Kidney (tissue), 13 donors: ENCODE measurements at regions not wholly inside any gene's neighbourhood (a gene's known extent, or its start where the extent isn't known, plus 50 kb on each side); places are given as distances from the start of the nearest gene placed in this dataset.

Source experiments
- DNase-seq, 5 donors: peaks; one replicate each; pipeline ENCODE4 v3.0.0-alpha.2; 2013 to 2020
- FAIRE-seq: peaks from 2 replicates; lab custom pipeline; 2012; peaks lifted over from hg19 to GRCh38; lab: Jason Lieb, UNC
- H3K27ac ChIP-seq, 2 donors: one replicate each; pipeline ENCODE4 v1.7.0; 2013; ENCODE audit warnings: low read depth in 2 of 2, low read length in 2 of 2, inconsistent platforms in 1 of 2
- H3K27me3 ChIP-seq: one replicate; pipeline ENCODE4 v1.7.1; 2013; ENCODE audit warnings: low read length, inconsistent platforms; ENCODE audit not compliant: control insufficient read depth, insufficient read depth
- H3K36me3 ChIP-seq, 3 donors: one replicate each; pipeline versions ENCODE4 v1.7.0 to v1.7.1; 2013; ENCODE audit warnings: low read length in 3 of 3, control low read depth in 1 of 3, inconsistent platforms in 1 of 3; ENCODE audit not compliant: insufficient read depth in 3 of 3, control insufficient read depth in 2 of 3
- H3K4me1 ChIP-seq, 3 donors: one replicate each; pipeline versions ENCODE4 v1.7.0 to v1.7.1; 2013; ENCODE audit warnings: low read length in 3 of 3, inconsistent platforms in 1 of 3, low read depth in 1 of 3; ENCODE audit not compliant: control insufficient read depth in 2 of 3, insufficient read depth in 2 of 3
- H3K4me3 ChIP-seq, 3 donors: one replicate each; pipeline versions ENCODE4 v1.7.0 to v1.8.1; 2013; ENCODE audit warnings: low read length in 3 of 3, control low read depth in 1 of 3, inconsistent platforms in 1 of 3
- H3K9ac ChIP-seq, 3 donors: one replicate each; pipeline versions ENCODE4 v1.7.0 to v1.7.1; 2013; ENCODE audit warnings: low read length in 3 of 3, control low read depth in 1 of 3, inconsistent platforms in 1 of 3
- H3K9me3 ChIP-seq, 3 donors: one replicate each; pipeline versions ENCODE4 v1.7.0 to v1.7.1; 2013; ENCODE audit warnings: low read length in 3 of 3, control low read depth in 1 of 3, inconsistent platforms in 1 of 3; ENCODE audit not compliant: control insufficient read depth in 2 of 3, insufficient read depth in 1 of 3
- intact Hi-C: fragments of 100-400 bp; cut with DNase I; formaldehyde crosslinking; loops from one replicate; pipeline ENCODE4 v1.11.1; 2022
- TF ChIP-seq, protein P1 (sequence below): IDR thresholded peaks from 3 replicates; pipeline ENCODE4 v1.5.1; 2012; ENCODE audit warnings: mild to moderate bottlenecking, moderate library complexity, borderline replicate concordance; ENCODE audit not compliant: insufficient read depth; ENCODE audit errors: extremely low read depth
- donor health status: control.
- donor health status: control.
- donor health status: control.
- donor health status: control.
- donor health status: control.
- donor health status: DM: yes; HTN: yes; CAD: no.
- donor health status: Normal renal cell carcinoma (clear cell type).

DNA sequence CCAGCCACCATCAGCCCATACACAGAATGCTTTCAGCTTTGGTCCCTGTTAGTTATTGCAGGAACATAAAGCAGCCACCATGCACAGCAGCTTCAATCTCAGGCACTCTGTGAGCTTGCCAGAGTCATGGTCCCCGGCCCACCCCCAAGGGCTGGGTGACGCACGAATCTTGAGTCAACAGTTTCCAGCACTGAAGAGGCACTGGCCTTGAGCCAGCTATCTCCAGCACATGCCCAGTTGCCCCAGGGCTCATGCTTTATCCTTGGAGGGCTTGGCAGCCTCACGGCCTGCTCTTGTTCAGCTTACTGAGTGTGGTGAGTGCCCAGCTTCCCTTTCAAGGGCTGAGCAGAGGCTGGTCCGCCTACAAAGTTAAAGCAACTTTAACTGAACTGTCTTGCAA, 200.7 kb upstream of the RAB4A start:
- no peaks in the 10 kb centered on the region for H3K36me3 ChIP-seq
- DNase-seq (peak in 1 of 5 donors; percentile 92), FAIRE-seq (no peak)
- H3K27me3 ChIP-seq, result no peaks in the 10 kb centered on the region
- intact Hi-C loops, result no loop called here
- H3K9me3 ChIP-seq, result no peaks in the 10 kb centered on the region
- no peak overlapping the region for H3K27ac ChIP-seq
- TF ChIP-seq, protein P1, sequence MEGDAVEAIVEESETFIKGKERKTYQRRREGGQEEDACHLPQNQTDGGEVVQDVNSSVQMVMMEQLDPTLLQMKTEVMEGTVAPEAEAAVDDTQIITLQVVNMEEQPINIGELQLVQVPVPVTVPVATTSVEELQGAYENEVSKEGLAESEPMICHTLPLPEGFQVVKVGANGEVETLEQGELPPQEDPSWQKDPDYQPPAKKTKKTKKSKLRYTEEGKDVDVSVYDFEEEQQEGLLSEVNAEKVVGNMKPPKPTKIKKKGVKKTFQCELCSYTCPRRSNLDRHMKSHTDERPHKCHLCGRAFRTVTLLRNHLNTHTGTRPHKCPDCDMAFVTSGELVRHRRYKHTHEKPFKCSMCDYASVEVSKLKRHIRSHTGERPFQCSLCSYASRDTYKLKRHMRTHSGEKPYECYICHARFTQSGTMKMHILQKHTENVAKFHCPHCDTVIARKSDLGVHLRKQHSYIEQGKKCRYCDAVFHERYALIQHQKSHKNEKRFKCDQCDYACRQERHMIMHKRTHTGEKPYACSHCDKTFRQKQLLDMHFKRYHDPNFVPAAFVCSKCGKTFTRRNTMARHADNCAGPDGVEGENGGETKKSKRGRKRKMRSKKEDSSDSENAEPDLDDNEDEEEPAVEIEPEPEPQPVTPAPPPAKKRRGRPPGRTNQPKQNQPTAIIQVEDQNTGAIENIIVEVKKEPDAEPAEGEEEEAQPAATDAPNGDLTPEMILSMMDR, result no peak
- H3K4me1 ChIP-seq, result peaks cover 0 to 4% (median 0%) of the 10 kb centered on the region in 3 donors
- no peak overlapping the region for H3K9ac ChIP-seq
- no peak overlapping the region for H3K4me3 ChIP-seq

DNA sequence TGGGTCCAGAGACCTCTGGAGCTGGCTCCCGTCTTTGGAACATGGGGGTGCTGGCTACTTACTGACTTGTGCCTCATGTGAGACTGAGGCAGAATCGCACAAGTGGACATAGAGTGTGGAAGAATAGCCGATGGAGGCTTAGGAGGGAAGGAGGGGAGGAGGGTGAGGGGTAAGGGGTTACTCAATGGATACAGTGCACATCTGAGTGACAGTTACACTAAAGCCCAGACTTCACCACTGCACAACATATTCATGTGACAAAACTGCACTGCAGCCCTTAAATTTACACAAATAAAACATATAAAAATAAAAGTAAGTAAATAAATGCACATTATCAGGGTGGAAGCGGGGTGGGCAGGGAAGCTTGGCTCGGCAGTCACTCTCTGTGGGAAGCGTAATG, 197.7 kb upstream of the RAB4A start:
- Histone ChIP-seq H3K27me3 (no peaks in the 10 kb centered on the region), H3K4me1 (no peaks in the 10 kb centered on the region), H3K9me3 (no peaks in the 10 kb centered on the region), H3K9ac (no peak overlapping the region), H3K27ac (no peak overlapping the region), H3K4me3 (no peak overlapping the region), H3K36me3 (no peaks in the 10 kb centered on the region)
- intact Hi-C loops, result no loop called here
- no peak for DNase-seq
- TF ChIP-seq, protein P1, result no peak
- FAIRE-seq, result no peak

DNA sequence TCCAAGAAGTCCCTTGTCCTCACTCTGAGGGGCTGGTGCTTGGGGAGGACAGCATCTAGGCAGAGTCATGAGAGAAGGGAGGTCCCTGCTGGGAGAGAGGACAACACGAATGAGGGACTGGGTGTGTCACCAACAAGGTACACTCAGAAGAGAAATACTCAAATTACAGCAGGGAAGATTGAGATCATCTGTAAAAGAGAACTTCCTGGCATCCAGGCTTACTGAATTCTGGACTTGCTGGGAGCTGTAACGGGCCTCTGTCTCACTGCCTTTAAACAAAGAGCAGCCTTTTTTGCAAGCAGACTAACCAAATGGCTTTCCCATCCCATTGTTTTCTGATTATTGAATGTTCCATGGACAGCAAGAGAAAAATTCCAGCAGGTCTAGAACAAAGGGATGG, 195.7 kb upstream of the RAB4A start:
- intact Hi-C loops, result no loop called here
- FAIRE-seq (no peak), DNase-seq (no peak)

DNA sequence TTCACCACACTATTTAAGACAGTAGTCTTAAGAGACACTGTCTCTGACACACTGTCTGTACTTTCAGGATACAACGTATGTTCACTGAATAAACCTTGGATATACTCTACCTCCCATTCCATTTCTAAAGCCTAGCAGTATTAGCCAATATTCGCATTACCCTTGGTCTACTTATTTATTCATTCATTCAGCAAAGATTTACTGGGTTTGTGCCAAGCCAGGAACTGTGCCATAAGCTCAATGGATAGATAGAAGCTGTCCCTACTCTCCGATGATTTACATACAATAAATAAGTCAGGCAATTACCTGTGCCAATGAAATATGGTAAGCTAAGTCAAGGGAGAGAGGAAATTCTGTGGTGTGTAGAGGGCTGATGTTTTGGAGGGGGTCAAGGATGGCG, 195.2 kb upstream of the RAB4A start:
- TF ChIP-seq, protein P1, result no peak
- Histone ChIP-seq H3K27me3 (no peaks in the 10 kb centered on the region), H3K36me3 (no peaks in the 10 kb centered on the region), H3K9ac (no peak overlapping the region), H3K27ac (no peak overlapping the region), H3K4me1 (no peaks in the 10 kb centered on the region), H3K9me3 (no peaks in the 10 kb centered on the region), H3K4me3 (no peak overlapping the region)
- DNase-seq (no peak), FAIRE-seq (no peak)
- intact Hi-C loops, result no loop called here

More for the DNA sequence above, 195.7 kb upstream of the RAB4A start:
- H3K9me3 ChIP-seq, result no peaks in the 10 kb centered on the region
- no peaks in the 10 kb centered on the region for H3K27me3 ChIP-seq
- H3K9ac ChIP-seq, result no peak overlapping the region
- no peaks in the 10 kb centered on the region for H3K36me3 ChIP-seq
- H3K27ac ChIP-seq, result no peak overlapping the region
- TF ChIP-seq, protein P1, result no peak
- no peaks in the 10 kb centered on the region for H3K4me1 ChIP-seq
- H3K4me3 ChIP-seq, result no peak overlapping the region
